Keratinocyte (primary cell): ENCODE measurements at regions not wholly inside any gene's neighbourhood (a gene's known extent, or its start where the extent isn't known, plus 50 kb on each side); places are given as distances from the start of the nearest gene placed in this dataset.

Experiments
- CTCF ChIP-seq, 3 experiments: IDR thresholded peaks in 1 of 3; conservative IDR thresholded peaks in 1 of 3; optimal IDR thresholded peaks in 1 of 3; 2 replicates in 2 of 3; 3 replicates in 1 of 3; pipeline versions ENCODE3 to v1.5.1; 2011; ENCODE audit warnings: low read length in 3 of 3, mild to moderate bottlenecking in 3 of 3, moderate library complexity in 2 of 3, control low read depth in 1 of 3, inconsistent platforms in 1 of 3; ENCODE audit not compliant: insufficient read depth in 2 of 3; ENCODE audit errors: extremely low read depth in 1 of 3
- EZH2 ChIP-seq: IDR thresholded peaks from one replicate; pipeline ENCODE4 v1.6.1; 2012; ENCODE audit warnings: inconsistent platforms, mild to moderate bottlenecking, low read length, moderate library complexity

DNA sequence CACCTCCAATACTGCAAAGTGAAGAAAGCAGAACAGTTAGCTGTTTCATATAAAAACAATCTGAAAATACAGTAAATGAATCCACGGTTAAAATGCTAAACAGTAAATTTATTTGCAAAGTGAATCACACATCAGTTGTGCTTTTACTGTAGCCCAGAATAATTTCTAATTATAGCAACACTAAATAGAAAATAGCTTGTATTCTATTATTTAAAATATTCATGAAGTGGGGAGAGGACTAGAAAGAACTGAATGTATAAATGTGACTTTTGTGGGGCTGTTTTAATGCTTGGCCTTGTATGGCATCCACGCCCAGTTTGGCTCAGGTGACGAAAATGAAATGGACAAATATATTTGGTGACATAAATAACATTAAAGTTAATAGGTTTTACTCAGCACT is 148.2 kb downstream of the ATP23 start:
- TF ChIP-seq CTCF (optimal IDR thresholded peaks at IDR 0.05 in 1 of 3, IDR thresholded peaks at IDR 0.05 in 1 of 3, conservative IDR thresholded peaks at IDR 0.05 in 1 of 3; ENCODE audit: extremely low read depth in 1 of 3, insufficient read depth in 2 of 3, low read length in 3 of 3), result no peak
- TF ChIP-seq EZH2, result no peak
